ENCODE measurements at regions not wholly inside any gene's neighbourhood (a gene's known extent, or its start where the extent isn't known, plus 50 kb on each side); places are given as distances from the start of the nearest gene placed in this dataset.

- ChIA-PET POLR2A (no interaction called here), CTCF (no interaction called here)
- no peaks in the 10 kb centered on the region for H3K4me1 ChIP-seq (ENCODE audit: control insufficient read depth, insufficient read depth, low read length)
- TF ChIP-seq ZNF214 (tag by site-specific recombination; IDR thresholded peaks at IDR 0.05; ENCODE audit: borderline replicate concordance) (no peak), ZNF560 (tag by site-specific recombination; IDR thresholded peaks at IDR 0.05; ENCODE audit: borderline replicate concordance) (no peak), ZNF37A (tag by site-specific recombination; IDR thresholded peaks at IDR 0.05) (no peak), ZNF391 (tag by site-specific recombination; IDR thresholded peaks at IDR 0.05; ENCODE audit: borderline replicate concordance, low read depth) (no peak), YY2 (tag by site-specific recombination; IDR thresholded peaks at IDR 0.05) (no peak), ZNF48 (tag by site-specific recombination; IDR thresholded peaks at IDR 0.05) (no peak), ZFP3 (tag by site-specific recombination; IDR thresholded peaks at IDR 0.05; ENCODE audit: low read depth) (no peak), SCRT1 (tag by site-specific recombination; IDR thresholded peaks at IDR 0.05; ENCODE audit: borderline replicate concordance) (no peak), ZNF580 (tag by site-specific recombination; IDR thresholded peaks at IDR 0.05) (no peak), ZNF16 (tag by site-specific recombination; IDR thresholded peaks at IDR 0.05; ENCODE audit: low read depth) (no peak), ZSCAN18 (tag by site-specific recombination; IDR thresholded peaks at IDR 0.05) (no peak), FEZF1 (tag by site-specific recombination; IDR thresholded peaks at IDR 0.05) (no peak), ZNF544 (tag by site-specific recombination; IDR thresholded peaks at IDR 0.05) (no peak), ZBTB49 (tag by site-specific recombination; IDR thresholded peaks at IDR 0.05; ENCODE audit: low read depth) (no peak), ZNF677 (tag by site-specific recombination; IDR thresholded peaks at IDR 0.05) (no peak), ZNF404 (tag by site-specific recombination; IDR thresholded peaks at IDR 0.05) (no peak), ZNF701 (tag by site-specific recombination; IDR thresholded peaks at IDR 0.05) (no peak), ZNF561 (tag by site-specific recombination; IDR thresholded peaks at IDR 0.05; ENCODE audit: borderline replicate concordance) (no peak)
- no peak overlapping the region for H3K4me3 ChIP-seq (ENCODE audit: low read depth, low read length)
- no peaks in the 10 kb centered on the region for H3K36me3 ChIP-seq (ENCODE audit: control insufficient read depth in 2 of 2, insufficient read depth in 1 of 2, low read length in 2 of 2)
- no peak overlapping the region for H3K27ac ChIP-seq (ENCODE audit: extremely low read depth, low read depth, low read length)
- no peaks in the 10 kb centered on the region for H3K9me3 ChIP-seq (ENCODE audit: control insufficient read depth, insufficient read depth, low read depth, low read length)
Measured at GRCh38 chr4:14399848-14400247, 602.4 kb upstream of the CPEB2 start.

GRCh38 chr4:14400307-14400706 is 602.0 kb upstream of the CPEB2 start:
- H3K36me3 ChIP-seq (ENCODE audit: control insufficient read depth in 2 of 2, insufficient read depth in 1 of 2, low read length in 2 of 2) = no peaks in the 10 kb centered on the region
- ChIA-PET POLR2A (no interaction called here), CTCF (no interaction called here)
- H3K4me3 ChIP-seq (ENCODE audit: low read depth, low read length) = no peak overlapping the region
- H3K27ac ChIP-seq (ENCODE audit: extremely low read depth, low read depth, low read length) = no peak overlapping the region
- TF ChIP-seq ZNF488 (tag by site-specific recombination; IDR thresholded peaks at IDR 0.05) = no peak
- TF ChIP-seq ZNF701 (tag by site-specific recombination; IDR thresholded peaks at IDR 0.05) = no peak
- TF ChIP-seq BCL11B (tag by site-specific recombination; IDR thresholded peaks at IDR 0.05; ENCODE audit: low read depth) = no peak
- no peak for TF ChIP-seq ZNF580 (tag by site-specific recombination; IDR thresholded peaks at IDR 0.05)
- no peak for TF ChIP-seq ZNF473 (tag by site-specific recombination; IDR thresholded peaks at IDR 0.05)
- no peak for TF ChIP-seq PBX3 (CRISPR knock-in tag; IDR thresholded peaks at IDR 0.05)
- no peak for TF ChIP-seq MYNN (tag by site-specific recombination; IDR thresholded peaks at IDR 0.05; ENCODE audit: borderline replicate concordance)
- no peak for TF ChIP-seq ZNF426 (tag by site-specific recombination; IDR thresholded peaks at IDR 0.05)
- TF ChIP-seq ZNF146 (tag by site-specific recombination; IDR thresholded peaks at IDR 0.05) = no peak
- no peaks in the 10 kb centered on the region for H3K9me3 ChIP-seq (ENCODE audit: control insufficient read depth, insufficient read depth, low read depth, low read length)
- no peaks in the 10 kb centered on the region for H3K4me1 ChIP-seq (ENCODE audit: control insufficient read depth, insufficient read depth, low read length)

All from HEK293 (cell line).